ENCODE measurements at regions not wholly inside any gene's neighbourhood (a gene's known extent, or its start where the extent isn't known, plus 50 kb on each side); places are given as distances from the start of the nearest gene placed in this dataset.
A peak's percentile ranks its signal among the peaks of the same experiment; 100 is the strongest.

DNA sequence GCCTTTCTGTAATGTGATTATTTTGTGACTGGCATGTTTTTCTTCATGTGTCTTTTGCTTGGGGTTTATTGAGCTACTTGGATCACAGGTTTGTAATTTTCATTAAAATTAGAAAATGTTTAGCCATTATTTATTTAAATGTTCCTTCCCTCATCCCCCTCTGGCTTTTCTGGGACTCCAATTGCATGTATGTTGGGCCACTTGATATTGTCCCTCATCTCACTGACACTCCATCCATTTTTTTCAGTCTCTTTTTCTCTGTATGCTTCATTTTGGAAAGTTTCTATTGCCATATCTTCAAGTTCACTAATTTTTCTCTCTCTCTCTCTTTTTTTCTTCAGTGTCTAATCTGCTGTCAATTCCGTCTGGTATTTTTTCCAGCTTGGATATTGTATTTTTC, 390.1 kb downstream of the PRDM2 start:
- no peak for DNase-seq
- 91% methylated on average over 1 of the region's 1 CpG for WGBS, 2 donors
- no peak overlapping the region for H3K4me3 ChIP-seq
- TF ChIP-seq, protein P1, sequence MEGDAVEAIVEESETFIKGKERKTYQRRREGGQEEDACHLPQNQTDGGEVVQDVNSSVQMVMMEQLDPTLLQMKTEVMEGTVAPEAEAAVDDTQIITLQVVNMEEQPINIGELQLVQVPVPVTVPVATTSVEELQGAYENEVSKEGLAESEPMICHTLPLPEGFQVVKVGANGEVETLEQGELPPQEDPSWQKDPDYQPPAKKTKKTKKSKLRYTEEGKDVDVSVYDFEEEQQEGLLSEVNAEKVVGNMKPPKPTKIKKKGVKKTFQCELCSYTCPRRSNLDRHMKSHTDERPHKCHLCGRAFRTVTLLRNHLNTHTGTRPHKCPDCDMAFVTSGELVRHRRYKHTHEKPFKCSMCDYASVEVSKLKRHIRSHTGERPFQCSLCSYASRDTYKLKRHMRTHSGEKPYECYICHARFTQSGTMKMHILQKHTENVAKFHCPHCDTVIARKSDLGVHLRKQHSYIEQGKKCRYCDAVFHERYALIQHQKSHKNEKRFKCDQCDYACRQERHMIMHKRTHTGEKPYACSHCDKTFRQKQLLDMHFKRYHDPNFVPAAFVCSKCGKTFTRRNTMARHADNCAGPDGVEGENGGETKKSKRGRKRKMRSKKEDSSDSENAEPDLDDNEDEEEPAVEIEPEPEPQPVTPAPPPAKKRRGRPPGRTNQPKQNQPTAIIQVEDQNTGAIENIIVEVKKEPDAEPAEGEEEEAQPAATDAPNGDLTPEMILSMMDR (IDR thresholded peaks at IDR 0.05; ENCODE audit: control extremely low read depth, extremely low read depth) = no peak
- H3K9ac ChIP-seq (ENCODE audit: insufficient read depth in 1 of 2, low read length in 2 of 2) = no peak overlapping the region
- H3K27ac ChIP-seq (ENCODE audit: low read depth in 1 of 2, low read length in 1 of 2) = no peak overlapping the region
- no peaks in the 10 kb centered on the region for H3K4me1 ChIP-seq (ENCODE audit: control insufficient read depth in 5 of 5, insufficient read depth in 5 of 5, low read length in 5 of 5)
- ATAC-seq (ENCODE audit: insufficient read depth, low FRiP score) = no peak
- no peaks in the 10 kb centered on the region for H3K27me3 ChIP-seq (ENCODE audit: control insufficient read depth in 3 of 3, insufficient read depth in 3 of 3, low read length in 2 of 3)
- H3K36me3 ChIP-seq (ENCODE audit: control insufficient read depth in 4 of 4, insufficient read depth in 4 of 4, low read length in 4 of 4) = no peaks in the 10 kb centered on the region
- H3K9me3 ChIP-seq (ENCODE audit: control insufficient read depth in 4 of 4, insufficient read depth in 3 of 4, low read length in 3 of 4) = peaks cover 0 to 7% (median 5%) of the 10 kb centered on the region in 4 donors

DNA sequence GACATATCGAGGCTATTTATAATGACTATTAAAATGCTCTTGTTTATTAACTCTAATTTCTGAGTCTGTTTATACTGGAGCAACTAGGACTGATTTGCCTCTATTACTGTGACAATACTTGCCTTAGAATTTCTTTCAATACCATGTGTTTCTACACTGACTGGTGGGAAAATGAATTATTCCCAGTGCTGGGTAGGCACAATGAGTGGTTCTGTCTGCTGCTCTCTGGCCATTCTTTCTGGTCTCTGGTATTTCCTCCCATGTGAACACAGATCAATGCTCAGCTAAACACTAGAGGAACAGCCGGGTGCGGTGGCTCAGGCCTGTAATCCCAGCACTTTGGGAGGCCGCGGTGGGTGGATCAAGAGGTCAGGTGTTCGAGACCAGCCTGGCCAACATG, 390.5 kb downstream of the PRDM2 start:
- DNase-seq (no peak), ATAC-seq (ENCODE audit: insufficient read depth, low FRiP score) (no peak)
- no peaks in the 10 kb centered on the region for H3K36me3 ChIP-seq (ENCODE audit: control insufficient read depth in 4 of 4, insufficient read depth in 4 of 4, low read length in 4 of 4)

DNA sequence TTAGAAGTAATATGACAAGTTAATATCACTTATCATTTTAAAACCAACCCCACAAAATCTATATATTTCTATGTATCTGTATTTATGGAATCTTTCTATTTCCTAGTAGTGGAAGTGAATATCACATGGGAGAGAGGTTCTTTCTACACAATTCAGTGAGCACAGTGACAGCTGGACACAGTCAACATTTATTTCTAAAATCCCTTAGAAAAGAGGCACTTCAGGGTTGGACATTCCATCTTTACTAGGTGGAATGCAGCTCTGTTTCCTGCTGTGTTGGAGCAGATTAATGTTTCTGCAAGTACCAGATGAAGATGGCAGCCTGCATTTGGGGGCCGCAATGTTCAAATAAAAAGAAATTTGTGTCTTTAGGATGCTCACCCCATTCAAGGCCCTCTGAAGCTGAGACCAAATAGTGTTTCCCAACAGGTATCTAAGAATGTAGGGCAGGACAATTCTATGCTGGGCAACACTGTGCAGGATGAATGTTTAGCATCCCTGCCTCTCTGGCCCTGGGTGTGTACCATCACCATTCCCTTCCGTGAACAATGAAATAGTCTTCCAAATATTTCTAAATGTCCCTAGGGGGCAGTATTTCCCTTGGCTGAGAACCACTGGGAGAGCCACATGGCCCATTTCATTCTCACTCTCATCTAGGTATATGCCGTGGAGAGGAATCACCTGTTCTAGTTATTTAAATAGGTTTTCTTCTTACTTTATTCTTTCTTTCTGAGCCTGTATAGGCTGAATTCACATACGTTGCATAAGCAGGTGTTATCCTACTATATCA, 394.8 kb downstream of the PRDM2 start:
- no peak for ATAC-seq (ENCODE audit: insufficient read depth, low FRiP score)
- TF ChIP-seq, protein P1 (IDR thresholded peaks at IDR 0.05; ENCODE audit: control extremely low read depth, extremely low read depth) = no peak
- DNase-seq = peak in 2 of 3 donors; percentile 42 to 59

More for the DNA sequence above, 390.5 kb downstream of the PRDM2 start:
- TF ChIP-seq, protein P1 (IDR thresholded peaks at IDR 0.05; ENCODE audit: control extremely low read depth, extremely low read depth) = no peak
- WGBS, 2 donors = 92 to 96% methylated on average over 6 of the region's 6 CpGs
- H3K4me3 ChIP-seq = no peak overlapping the region
- peaks cover 0 to 7% (median 5%) of the 10 kb centered on the region in 4 donors for H3K9me3 ChIP-seq (ENCODE audit: control insufficient read depth in 4 of 4, insufficient read depth in 3 of 4, low read length in 3 of 4)
- H3K27ac ChIP-seq (ENCODE audit: low read depth in 1 of 2, low read length in 1 of 2) = no peak overlapping the region
- H3K9ac ChIP-seq (ENCODE audit: insufficient read depth in 1 of 2, low read length in 2 of 2) = no peak overlapping the region
- no peaks in the 10 kb centered on the region for H3K27me3 ChIP-seq (ENCODE audit: control insufficient read depth in 3 of 3, insufficient read depth in 3 of 3, low read length in 2 of 3)
- H3K4me1 ChIP-seq (ENCODE audit: control insufficient read depth in 5 of 5, insufficient read depth in 5 of 5, low read length in 5 of 5) = no peaks in the 10 kb centered on the region

More for the DNA sequence above, 394.8 kb downstream of the PRDM2 start:
- WGBS, 2 donors = 57 to 60% methylated on average over 4 of the region's 4 CpGs
- Histone ChIP-seq H3K4me3 (no peak overlapping the region), H3K27me3 (ENCODE audit: control insufficient read depth in 3 of 3, insufficient read depth in 3 of 3, low read length in 2 of 3) (no peaks in the 10 kb centered on the region), H3K36me3 (ENCODE audit: control insufficient read depth in 4 of 4, insufficient read depth in 4 of 4, low read length in 4 of 4) (no peaks in the 10 kb centered on the region), H3K9ac (ENCODE audit: insufficient read depth in 1 of 2, low read length in 2 of 2) (no peak overlapping the region), H3K9me3 (ENCODE audit: control insufficient read depth in 4 of 4, insufficient read depth in 3 of 4, low read length in 3 of 4) (peaks cover 0 to 6% (median 3%) of the 10 kb centered on the region in 4 donors), H3K27ac (ENCODE audit: low read depth in 1 of 2, low read length in 1 of 2) (no peak overlapping the region), H3K4me1 (ENCODE audit: control insufficient read depth in 5 of 5, insufficient read depth in 5 of 5, low read length in 5 of 5) (no peaks in the 10 kb centered on the region)
